RWPE1 (cell line): ENCODE measurements at regions not wholly inside any gene's neighbourhood (a gene's known extent, or its start where the extent isn't known, plus 50 kb on each side); places are given as distances from the start of the nearest gene placed in this dataset.

Experiments
- CTCF ChIA-PET: fragments of 350-600 bp; sonication (Branson Sonifier 250); formaldehyde crosslinking; extraction: SDS; loops from one replicate; lab custom pipeline; 2021; lab: Yijun Ruan, JAX
- POLR2A ChIA-PET: fragments of 400-600 bp; formaldehyde crosslinking; extraction: SDS; loops from one replicate; lab custom pipeline; 2020; ENCODE audit warnings: antibody characterized with exemption; ENCODE audit not compliant: low non-redundant PET; lab: Yijun Ruan, JAX
- DNase-seq: peaks from one replicate; pipeline ENCODE4 v3.0.0; 2012; ENCODE audit warnings: low spot score
- H3K27ac ChIP-seq: fragments of 450-650 bp; 2 replicates; pipeline ENCODE4 v1.5.1; 2017
- CTCF ChIP-seq: fragments of 450-650 bp; conservative IDR thresholded peaks from 2 replicates; pipeline ENCODE4 v1.5.1; 2017; ENCODE audit warnings: low read depth, mild to moderate bottlenecking

GRCh38 chr13:84362777-84363176, 480.5 kb upstream of the SLITRK1 start:
- no peak for DNase-seq
- POLR2A ChIA-PET: no interaction called here
- H3K27ac ChIP-seq: no peak overlapping the region
- CTCF ChIA-PET: no interaction called here
- TF ChIP-seq CTCF: no peak

GRCh38 chr13:84360822-84361221, 478.5 kb upstream of the SLITRK1 start:
- no peak overlapping the region for H3K27ac ChIP-seq
- TF ChIP-seq CTCF: no peak
- CTCF ChIA-PET: interaction anchor here (0.5 kb wide), 1 partner anchor 21 kb away, joined by 6 read pairs; no protein-coding TSS in a partner anchor
- POLR2A ChIA-PET: no interaction called here
- DNase-seq: no peak

GRCh38 chr13:84358601-84359000, 476.3 kb upstream of the SLITRK1 start:
- no peak for DNase-seq
- TF ChIP-seq CTCF: no peak
- ChIA-PET POLR2A (no interaction called here), CTCF (no interaction called here)
- no peak overlapping the region for H3K27ac ChIP-seq

GRCh38 chr13:84352946-84353345, 470.7 kb upstream of the SLITRK1 start:
- no peak for TF ChIP-seq CTCF
- ChIA-PET CTCF (no interaction called here), POLR2A (no interaction called here)
- no peak overlapping the region for H3K27ac ChIP-seq
- DNase-seq: no peak

- ChIA-PET CTCF (no interaction called here), POLR2A (no interaction called here)
- DNase-seq: no peak
- no peak overlapping the region for H3K27ac ChIP-seq
- no peak for TF ChIP-seq CTCF
Observed at GRCh38 chr13:84339456-84339855, 457.2 kb upstream of the SLITRK1 start.

GRCh38 chr13:84332346-84332745, 450.1 kb upstream of the SLITRK1 start:
- DNase-seq: no peak

More at GRCh38 chr13:84332346-84332745, 450.1 kb upstream of the SLITRK1 start:
- H3K27ac ChIP-seq: no peak overlapping the region
- TF ChIP-seq CTCF: no peak
- CTCF ChIA-PET: no interaction called here
- POLR2A ChIA-PET: no interaction called here
